Small intestine (tissue), 7 donors: ENCODE measurements at regions not wholly inside any gene's neighbourhood (a gene's known extent, or its start where the extent isn't known, plus 50 kb on each side); places are given as distances from the start of the nearest gene placed in this dataset.

ENCODE experiments used
- DNase-seq, 2 donors: peaks; one replicate each; pipeline versions ENCODE4 v3.0.0 to v3.0.0-alpha.2; 2013
- FAIRE-seq: peaks from 2 replicates; lab custom pipeline; 2012; peaks lifted over from hg19 to GRCh38; lab: Jason Lieb, UNC
- H3K27ac ChIP-seq, 3 donors: one replicate each; pipeline ENCODE4 v1.5.1; 2013; ENCODE audit warnings: low read length in 2 of 3, mild to moderate bottlenecking in 2 of 3, control low read depth in 1 of 3, inconsistent platforms in 1 of 3, low read depth in 1 of 3, moderate library complexity in 1 of 3
- H3K27me3 ChIP-seq, 3 donors: one replicate each; pipeline ENCODE4 v1.6.1; 2013; ENCODE audit warnings: low read length in 3 of 3, inconsistent platforms in 1 of 3; ENCODE audit not compliant: control insufficient read depth in 3 of 3, insufficient read depth in 3 of 3
- H3K36me3 ChIP-seq, 3 donors: one replicate each; pipeline ENCODE4 v1.6.1; 2013; ENCODE audit warnings: low read length in 3 of 3, inconsistent platforms in 1 of 3, low read depth in 1 of 3, mild to moderate bottlenecking in 1 of 3, moderate library complexity in 1 of 3; ENCODE audit not compliant: control insufficient read depth in 3 of 3, insufficient read depth in 2 of 3
- H3K4me1 ChIP-seq, 3 donors: one replicate each; pipeline ENCODE4 v1.6.1; 2013; ENCODE audit warnings: low read length in 2 of 3, inconsistent platforms in 1 of 3, low read depth in 1 of 3, mild to moderate bottlenecking in 1 of 3, moderate library complexity in 1 of 3; ENCODE audit not compliant: control insufficient read depth in 3 of 3, insufficient read depth in 2 of 3
- H3K4me3 ChIP-seq, 3 donors: one replicate each; pipeline ENCODE4 v1.5.1; 2013; ENCODE audit warnings: low read length in 3 of 3, control low read depth in 1 of 3, inconsistent platforms in 1 of 3, low read depth in 1 of 3, mild to moderate bottlenecking in 1 of 3, moderate library complexity in 1 of 3
- H3K9me3 ChIP-seq, 2 donors: one replicate each; pipeline ENCODE4 v1.6.1; 2013; ENCODE audit warnings: low read depth in 1 of 2, low read length in 1 of 2; ENCODE audit not compliant: control insufficient read depth in 2 of 2, insufficient read depth in 1 of 2
- WGBS, 3 donors: extraction: QIAGEN DNeasy Blood & Tissue Kit; methylation state at CpG; one replicate each; pipeline ENCODE4 v1.1.7; 2013; 5-methylcytosine and 5-hydroxymethylcytosine counted together
- donor health status: healthy with polysubstance abuse.
- donor health status: control.
- donor health status: control.
- donor health status: Bipolar disorder and iron deficiency.
- donor health status: healthy.

DNA sequence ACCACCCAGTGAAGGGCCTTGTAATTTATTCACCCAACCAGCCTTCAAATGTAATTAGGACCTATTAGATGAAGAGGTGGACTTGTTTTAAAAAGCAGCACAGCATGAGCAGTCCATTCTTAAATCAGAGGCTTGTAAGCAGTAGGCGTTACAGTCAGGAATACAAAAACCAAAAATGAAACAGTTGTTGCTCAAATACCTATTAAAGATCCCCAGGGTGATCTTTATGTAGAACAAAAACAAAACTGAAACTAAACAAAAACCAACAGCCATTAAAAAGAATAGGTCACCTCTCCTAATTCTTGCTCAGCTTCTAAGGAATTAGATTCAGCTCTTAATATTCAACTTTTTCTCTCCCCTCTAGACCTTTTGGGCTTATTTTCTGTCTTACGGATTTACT is 104.9 kb upstream of the ST8SIA2 start:
- DNase-seq (no peak), FAIRE-seq (no peak)
- 45 to 58% (median 50%) methylated on average over 2 of the region's 2 CpGs for WGBS, 3 donors
- Histone ChIP-seq H3K27ac (no peak overlapping the region), H3K4me3 (no peak overlapping the region), H3K4me1 (no peaks in the 10 kb centered on the region), H3K36me3 (no peaks in the 10 kb centered on the region), H3K9me3 (no peaks in the 10 kb centered on the region), H3K27me3 (no peaks in the 10 kb centered on the region)

DNA sequence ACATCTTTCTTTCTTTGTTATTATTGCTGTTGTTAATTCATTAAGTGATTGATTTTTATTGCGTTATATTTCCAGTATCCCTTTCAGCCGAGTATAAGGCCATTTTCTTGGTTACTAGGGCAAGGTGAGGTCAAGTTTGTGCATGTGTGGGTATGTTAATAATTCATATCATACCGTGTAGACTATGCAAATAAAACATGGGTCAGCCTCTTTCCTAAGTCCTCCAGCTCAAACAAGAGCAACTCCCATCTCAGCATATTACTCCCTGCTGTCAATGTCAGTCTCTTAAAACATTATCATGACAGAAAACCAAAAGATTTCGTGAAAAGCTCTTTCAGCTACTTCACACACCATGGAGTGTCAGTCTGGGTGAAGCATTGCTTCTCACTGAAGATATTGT is 103.9 kb upstream of the ST8SIA2 start:
- Histone ChIP-seq H3K4me3 (no peak overlapping the region), H3K4me1 (no peaks in the 10 kb centered on the region), H3K27ac (no peak overlapping the region), H3K9me3 (no peaks in the 10 kb centered on the region), H3K27me3 (no peaks in the 10 kb centered on the region), H3K36me3 (no peaks in the 10 kb centered on the region)
- FAIRE-seq, result no peak
- WGBS, 3 donors, result 45 to 72% (median 68%) methylated on average over 4 of the region's 4 CpGs
- no peak for DNase-seq

DNA sequence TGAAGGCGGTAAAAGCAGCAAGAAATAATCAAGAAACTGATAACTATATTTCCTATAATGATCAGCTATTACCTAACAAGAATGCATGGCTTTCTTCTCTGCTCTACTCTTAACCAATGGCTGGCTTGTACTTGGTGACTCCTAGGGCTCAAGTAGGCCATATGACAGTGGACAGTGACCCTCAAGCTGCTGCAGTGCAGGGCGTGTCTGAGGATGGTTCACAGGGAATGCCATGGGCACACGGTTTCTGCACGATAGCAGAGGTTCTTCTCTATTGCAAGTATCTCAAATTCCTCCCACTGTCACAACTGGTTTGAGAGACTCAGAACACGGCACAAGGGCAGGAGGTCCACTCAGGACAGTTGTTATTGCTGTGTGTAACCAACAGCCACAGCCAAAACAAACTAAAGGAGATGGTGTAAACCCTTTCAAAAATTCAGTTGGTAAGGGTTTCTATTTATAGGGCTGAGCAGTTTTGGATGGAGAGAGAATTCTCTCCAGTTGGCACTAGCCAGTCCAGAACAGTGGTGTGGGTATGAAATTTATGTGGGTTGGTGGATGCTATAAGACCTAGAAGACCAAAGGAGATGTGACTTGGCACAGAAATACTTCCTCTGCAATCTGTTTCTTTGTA is 103.2 kb upstream of the ST8SIA2 start:
- H3K27ac ChIP-seq, result no peak overlapping the region
- no peaks in the 10 kb centered on the region for H3K4me1 ChIP-seq
- no peaks in the 10 kb centered on the region for H3K9me3 ChIP-seq
- no peak for FAIRE-seq
- H3K4me3 ChIP-seq, result no peak overlapping the region
- DNase-seq, result no peak
- 84 to 90% (median 84%) methylated on average over 5 of the region's 5 CpGs for WGBS, 3 donors
- H3K27me3 ChIP-seq, result peaks cover 0 to 2% (median 0%) of the 10 kb centered on the region in 3 donors
- no peaks in the 10 kb centered on the region for H3K36me3 ChIP-seq

DNA sequence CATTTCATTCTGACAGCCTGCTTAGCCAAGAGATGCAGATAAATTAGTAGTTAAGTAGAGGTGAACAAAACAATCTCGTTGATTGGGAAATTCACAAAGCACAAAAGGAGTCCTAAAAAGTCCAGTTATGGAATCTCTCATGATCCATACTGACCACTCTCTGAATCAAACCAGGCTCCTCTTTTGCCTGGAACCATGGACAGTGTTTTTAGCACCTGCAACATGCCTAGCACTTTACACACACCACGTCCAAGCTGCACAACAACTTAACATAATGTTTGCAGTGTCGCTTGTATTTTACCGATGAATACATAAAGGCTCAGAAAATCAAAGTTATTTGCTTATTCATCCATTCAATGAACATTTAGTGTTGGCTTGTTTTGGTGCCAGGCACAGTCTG is 101.8 kb upstream of the ST8SIA2 start:
- Histone ChIP-seq H3K4me3 (no peak overlapping the region), H3K27me3 (peaks cover 0 to 2% (median 0%) of the 10 kb centered on the region in 3 donors), H3K36me3 (no peaks in the 10 kb centered on the region), H3K27ac (no peak overlapping the region), H3K9me3 (no peaks in the 10 kb centered on the region), H3K4me1 (no peaks in the 10 kb centered on the region)
- no peak for FAIRE-seq
- DNase-seq, result no peak
- WGBS, 3 donors, result 74 to 85% (median 84%) methylated on average over 4 of the region's 4 CpGs

DNA sequence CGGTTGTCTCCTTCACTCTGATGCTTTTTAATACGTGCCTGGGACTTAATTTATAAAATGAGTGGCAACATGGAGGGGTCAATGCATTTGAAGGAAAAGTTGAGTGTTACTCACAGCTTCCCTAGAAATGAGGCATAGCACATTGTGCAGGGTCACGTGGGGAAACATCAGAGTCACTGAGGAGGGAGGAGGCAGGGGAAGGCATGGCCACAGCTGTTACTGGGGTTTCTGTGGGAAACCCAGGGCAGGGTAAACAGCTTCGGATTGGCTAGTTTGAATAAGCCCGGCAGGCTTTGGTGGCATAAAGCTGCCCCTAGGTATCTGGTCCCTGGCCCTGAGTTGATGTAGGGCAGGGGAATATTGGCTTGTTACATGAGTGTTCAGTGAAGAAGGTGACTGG is 98.9 kb upstream of the ST8SIA2 start:
- DNase-seq (no peak), FAIRE-seq (no peak)
- no peaks in the 10 kb centered on the region for H3K4me1 ChIP-seq
- H3K36me3 ChIP-seq, result no peaks in the 10 kb centered on the region
- no peak overlapping the region for H3K4me3 ChIP-seq
- H3K27ac ChIP-seq, result no peak overlapping the region
- H3K27me3 ChIP-seq, result peaks cover 0 to 3% (median 0%) of the 10 kb centered on the region in 3 donors
- 42 to 48% (median 43%) methylated on average over 5 of the region's 5 CpGs for WGBS, 3 donors
- H3K9me3 ChIP-seq, result no peaks in the 10 kb centered on the region

DNA sequence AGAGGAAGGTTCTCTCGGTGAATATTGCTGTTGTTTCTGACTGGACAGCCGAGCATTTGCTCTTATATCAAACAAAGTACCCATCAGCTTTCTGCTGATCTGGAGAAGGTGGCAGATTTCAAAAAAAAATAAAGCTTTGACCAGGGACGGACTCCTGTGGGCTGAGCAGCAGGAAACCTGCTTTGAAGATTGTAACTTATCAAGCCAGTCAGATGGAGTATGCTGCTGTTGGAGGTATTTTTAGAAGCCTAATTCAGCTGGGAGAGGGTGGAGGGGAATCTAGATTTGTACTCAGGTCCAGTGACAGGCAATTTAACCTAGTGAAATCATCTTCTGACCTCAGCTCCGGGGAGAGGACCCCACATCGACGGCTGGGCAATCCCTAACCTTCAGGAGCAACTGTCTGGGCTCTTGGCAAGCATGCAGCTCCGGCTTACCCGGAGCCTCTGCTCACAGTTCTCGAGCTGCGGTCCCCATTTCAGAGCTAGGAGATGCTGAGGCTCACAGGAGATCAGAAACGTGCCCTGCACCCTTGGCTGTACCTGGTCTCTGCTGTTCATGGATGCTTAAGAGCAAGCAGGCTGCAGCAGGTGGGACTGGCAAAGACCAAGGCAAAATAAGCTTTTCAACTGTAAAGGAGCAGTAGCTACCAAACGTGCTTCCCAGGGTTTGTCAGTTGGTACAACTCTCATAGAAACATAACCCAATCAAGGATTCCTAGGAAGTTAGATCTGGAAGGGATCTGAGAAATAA is 89.3 kb upstream of the ST8SIA2 start:
- FAIRE-seq, result no peak
- peaks cover 0 to 4% of the 10 kb centered on the region in 2 donors for H3K9me3 ChIP-seq

DNA sequence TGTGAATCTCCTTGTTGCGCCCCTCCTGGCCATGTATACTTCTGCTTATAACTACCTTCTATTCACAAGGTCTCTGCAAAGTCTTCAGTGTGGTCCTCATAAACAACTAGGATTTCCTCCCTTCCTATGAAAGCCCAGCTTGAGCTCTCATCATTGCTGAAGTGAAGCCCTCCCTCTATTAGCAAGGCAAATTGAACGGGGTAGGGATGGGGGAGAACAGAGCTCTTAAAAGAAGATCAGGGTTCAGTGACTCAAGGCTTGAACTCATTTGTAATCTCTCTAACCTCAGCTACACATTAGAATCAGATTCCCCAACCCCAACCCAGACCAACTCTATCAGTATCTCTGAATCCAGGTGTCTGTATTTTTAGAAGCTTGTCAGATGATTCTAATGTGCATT is 88.3 kb upstream of the ST8SIA2 start:
- Histone ChIP-seq H3K9me3 (peaks cover 0 to 4% of the 10 kb centered on the region in 2 donors), H3K27ac (no peak overlapping the region), H3K36me3 (no peaks in the 10 kb centered on the region), H3K27me3 (peaks cover 0 to 4% (median 0%) of the 10 kb centered on the region in 3 donors), H3K4me3 (no peak overlapping the region), H3K4me1 (no peaks in the 10 kb centered on the region)
- 46 to 80% (median 65%) methylated on average over 2 of the region's 2 CpGs for WGBS, 3 donors
- no peak for FAIRE-seq
- DNase-seq, result no peak

More for the DNA sequence above, 89.3 kb upstream of the ST8SIA2 start:
- 47 to 54% (median 52%) methylated on average over 12 of the region's 12 CpGs for WGBS, 3 donors
- Histone ChIP-seq H3K27ac (no peak overlapping the region), H3K36me3 (no peaks in the 10 kb centered on the region), H3K27me3 (peaks cover 0 to 4% (median 0%) of the 10 kb centered on the region in 3 donors), H3K4me1 (no peaks in the 10 kb centered on the region), H3K4me3 (no peak overlapping the region)
- DNase-seq, result no peak

DNA sequence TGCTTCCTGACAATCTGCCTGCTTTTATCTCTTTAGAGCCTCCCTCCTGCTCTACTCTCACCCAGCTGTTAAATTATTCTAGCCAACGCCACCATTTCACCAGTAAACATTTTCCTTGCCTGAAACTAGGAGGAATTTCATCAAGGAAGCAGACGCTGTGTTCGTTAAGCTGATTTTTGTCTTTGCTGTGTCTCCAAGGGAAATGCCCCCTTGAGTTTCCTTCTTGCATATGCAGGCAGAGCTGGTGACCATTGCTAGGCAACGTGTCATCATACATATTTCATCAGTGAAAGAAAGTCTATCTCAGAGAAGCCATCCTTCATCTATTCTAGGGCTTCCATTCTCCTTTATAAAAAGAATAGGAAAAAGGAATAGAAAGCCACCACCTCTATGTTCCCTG is 87.0 kb upstream of the ST8SIA2 start:
- FAIRE-seq, result no peak
- peak in 1 of 2 donors; percentile 7 for DNase-seq
- Histone ChIP-seq H3K4me1 (no peaks in the 10 kb centered on the region), H3K9me3 (peaks cover 0 to 2% of the 10 kb centered on the region in 2 donors), H3K36me3 (no peaks in the 10 kb centered on the region), H3K27me3 (peaks cover 0 to 4% (median 0%) of the 10 kb centered on the region in 3 donors), H3K4me3 (no peak overlapping the region), H3K27ac (no peak overlapping the region)
- WGBS, 3 donors, result 19 to 25% (median 25%) methylated on average over 4 of the region's 4 CpGs
